Neural cell (in vitro differentiated cells): ENCODE measurements at regions not wholly inside any gene's neighbourhood (a gene's known extent, or its start where the extent isn't known, plus 50 kb on each side); places are given as distances from the start of the nearest gene placed in this dataset.

Source experiments
- H2AFZ ChIP-seq: fragments of 200-600, 300-800 bp; sonication (generic), shearing (Covaris generic); 2 replicates; pipeline ENCODE4 v1.6.0; 2014; ENCODE audit warnings: low read depth, mild to moderate bottlenecking, antibody characterized with exemption, low read length, moderate library complexity
- H3F3A ChIP-seq: fragments of 200-600 bp; shearing (Covaris generic); 2 replicates; pipeline ENCODE4 v1.6.1; 2016; ENCODE audit warnings: mild to moderate bottlenecking, moderate library complexity, mixed read lengths, antibody characterized with exemption, low read length; ENCODE audit not compliant: insufficient read depth, poor library complexity, severe bottlenecking
- H3K27ac ChIP-seq: fragments of 200-600, 300-800 bp; sonication (generic), shearing (Covaris generic); 2 replicates; pipeline ENCODE4 v1.5.1; 2014; ENCODE audit warnings: mild to moderate bottlenecking, low read length, moderate library complexity
- H3K27me3 ChIP-seq: fragments of 300-800, 200-600 bp; sonication (generic), shearing (Covaris generic); 2 replicates; pipeline ENCODE4 v1.6.0; 2014; ENCODE audit warnings: mild to moderate bottlenecking, low read depth, low read length, moderate library complexity; ENCODE audit not compliant: insufficient read depth
- H3K36me3 ChIP-seq: fragments of 300-800, 200-600 bp; sonication (generic), shearing (Covaris generic); 2 replicates; pipeline ENCODE4 v1.5.1; 2014; ENCODE audit warnings: mild to moderate bottlenecking, antibody characterized with exemption, low read length, moderate library complexity; ENCODE audit not compliant: insufficient read depth
- H3K4me2 ChIP-seq: fragments of 300-800, 200-600 bp; sonication (generic), shearing (Covaris generic); 2 replicates; pipeline ENCODE4 v1.6.0; 2014; ENCODE audit warnings: mild to moderate bottlenecking, low read length
- H3K4me3 ChIP-seq: fragments of 300-800, 200-600 bp; sonication (generic), shearing (Covaris generic); 2 replicates; pipeline ENCODE4 v1.5.1; 2014; ENCODE audit warnings: mild to moderate bottlenecking, low read length, moderate library complexity
- H3K79me2 ChIP-seq: fragments of 200-600 bp; shearing (Covaris generic); replicated peaks from 2 replicates; pipeline ENCODE4 v1.6.0; 2014; ENCODE audit warnings: mild to moderate bottlenecking, low read length, moderate library complexity; ENCODE audit not compliant: insufficient read depth
- H3K9ac ChIP-seq: fragments of 300-800, 200-600 bp; sonication (generic), shearing (Covaris generic); 2 replicates; pipeline ENCODE4 v1.6.1; 2016; ENCODE audit warnings: mild to moderate bottlenecking, low read length, mixed read lengths
- H3K9me2 ChIP-seq: fragments of 200-600 bp; shearing (Covaris generic); 2 replicates; pipeline ENCODE4 v1.6.1; 2016; ENCODE audit warnings: mild to moderate bottlenecking, low read length, mixed read lengths; ENCODE audit not compliant: insufficient read depth
- H3K9me3 ChIP-seq: fragments of 200-600, 300-800 bp; sonication (generic), shearing (Covaris generic); 2 replicates; pipeline ENCODE4 v1.6.1; 2016; ENCODE audit warnings: mild to moderate bottlenecking, mixed run types, low read length, moderate library complexity, mixed read lengths
- H4K20me1 ChIP-seq: fragments of 200-600 bp; shearing (Covaris generic); 2 replicates; pipeline ENCODE4 v1.6.1; 2016; ENCODE audit warnings: mild to moderate bottlenecking, mixed run types; ENCODE audit not compliant: insufficient read depth
- EP300 ChIP-seq: fragments of 450-650 bp; conservative IDR thresholded peaks from 2 replicates; pipeline ENCODE4 v1.6.1; 2014; ENCODE audit warnings: antibody characterized with exemption, mild to moderate bottlenecking, moderate library complexity; ENCODE audit not compliant: poor library complexity, severe bottlenecking
- TAF1 ChIP-seq: IDR thresholded peaks from 2 replicates; pipeline ENCODE4 v1.6.1; 2012; ENCODE audit warnings: low read depth
- TF ChIP-seq, protein P1 (sequence below): fragments of 450-650 bp; IDR thresholded peaks from 2 replicates; pipeline ENCODE4 v1.5.1; 2014; ENCODE audit warnings: antibody characterized with exemption, mild to moderate bottlenecking, moderate library complexity; ENCODE audit not compliant: poor library complexity, severe bottlenecking
- TF ChIP-seq, protein P2 (sequence below): IDR thresholded peaks from 2 replicates; pipeline ENCODE4 v1.6.1; 2012; ENCODE audit warnings: borderline replicate concordance

DNA sequence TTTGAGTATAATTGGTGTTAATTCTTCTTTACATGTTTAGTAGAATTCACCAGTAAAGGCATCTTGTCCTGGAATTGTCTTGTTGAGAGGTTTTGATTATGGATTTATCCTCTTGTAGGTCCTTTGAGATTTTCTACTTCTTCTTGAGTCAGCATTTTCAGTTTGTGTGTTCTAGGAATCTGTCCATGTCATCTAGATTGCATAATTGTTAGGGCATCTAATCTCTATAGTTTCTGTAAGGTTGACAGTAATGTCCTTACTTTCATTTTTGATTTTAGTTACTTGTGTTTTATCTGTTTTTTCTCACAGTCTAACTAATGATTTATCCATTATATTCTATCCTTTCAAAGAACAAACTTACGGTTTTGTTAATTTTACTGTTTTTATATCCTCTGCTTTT, 492.0 kb downstream of the FGF9 start:
- H2AFZ ChIP-seq: no peak overlapping the region
- no peak overlapping the region for H3K9ac ChIP-seq
- no peak overlapping the region for H3K27ac ChIP-seq
- no peaks in the 10 kb centered on the region for H3K9me2 ChIP-seq
- peaks cover under 1% of the 10 kb centered on the region for H3F3A ChIP-seq
- no peaks in the 10 kb centered on the region for H4K20me1 ChIP-seq
- no peaks in the 10 kb centered on the region for H3K9me3 ChIP-seq
- H3K4me3 ChIP-seq: no peak overlapping the region
- H3K27me3 ChIP-seq: no peaks in the 10 kb centered on the region
- no peak overlapping the region for H3K4me2 ChIP-seq
- no peaks in the 10 kb centered on the region for H3K36me3 ChIP-seq
- no peaks in the 10 kb centered on the region for H3K79me2 ChIP-seq
- TF ChIP-seq, protein P1, sequence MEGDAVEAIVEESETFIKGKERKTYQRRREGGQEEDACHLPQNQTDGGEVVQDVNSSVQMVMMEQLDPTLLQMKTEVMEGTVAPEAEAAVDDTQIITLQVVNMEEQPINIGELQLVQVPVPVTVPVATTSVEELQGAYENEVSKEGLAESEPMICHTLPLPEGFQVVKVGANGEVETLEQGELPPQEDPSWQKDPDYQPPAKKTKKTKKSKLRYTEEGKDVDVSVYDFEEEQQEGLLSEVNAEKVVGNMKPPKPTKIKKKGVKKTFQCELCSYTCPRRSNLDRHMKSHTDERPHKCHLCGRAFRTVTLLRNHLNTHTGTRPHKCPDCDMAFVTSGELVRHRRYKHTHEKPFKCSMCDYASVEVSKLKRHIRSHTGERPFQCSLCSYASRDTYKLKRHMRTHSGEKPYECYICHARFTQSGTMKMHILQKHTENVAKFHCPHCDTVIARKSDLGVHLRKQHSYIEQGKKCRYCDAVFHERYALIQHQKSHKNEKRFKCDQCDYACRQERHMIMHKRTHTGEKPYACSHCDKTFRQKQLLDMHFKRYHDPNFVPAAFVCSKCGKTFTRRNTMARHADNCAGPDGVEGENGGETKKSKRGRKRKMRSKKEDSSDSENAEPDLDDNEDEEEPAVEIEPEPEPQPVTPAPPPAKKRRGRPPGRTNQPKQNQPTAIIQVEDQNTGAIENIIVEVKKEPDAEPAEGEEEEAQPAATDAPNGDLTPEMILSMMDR: no peak

DNA sequence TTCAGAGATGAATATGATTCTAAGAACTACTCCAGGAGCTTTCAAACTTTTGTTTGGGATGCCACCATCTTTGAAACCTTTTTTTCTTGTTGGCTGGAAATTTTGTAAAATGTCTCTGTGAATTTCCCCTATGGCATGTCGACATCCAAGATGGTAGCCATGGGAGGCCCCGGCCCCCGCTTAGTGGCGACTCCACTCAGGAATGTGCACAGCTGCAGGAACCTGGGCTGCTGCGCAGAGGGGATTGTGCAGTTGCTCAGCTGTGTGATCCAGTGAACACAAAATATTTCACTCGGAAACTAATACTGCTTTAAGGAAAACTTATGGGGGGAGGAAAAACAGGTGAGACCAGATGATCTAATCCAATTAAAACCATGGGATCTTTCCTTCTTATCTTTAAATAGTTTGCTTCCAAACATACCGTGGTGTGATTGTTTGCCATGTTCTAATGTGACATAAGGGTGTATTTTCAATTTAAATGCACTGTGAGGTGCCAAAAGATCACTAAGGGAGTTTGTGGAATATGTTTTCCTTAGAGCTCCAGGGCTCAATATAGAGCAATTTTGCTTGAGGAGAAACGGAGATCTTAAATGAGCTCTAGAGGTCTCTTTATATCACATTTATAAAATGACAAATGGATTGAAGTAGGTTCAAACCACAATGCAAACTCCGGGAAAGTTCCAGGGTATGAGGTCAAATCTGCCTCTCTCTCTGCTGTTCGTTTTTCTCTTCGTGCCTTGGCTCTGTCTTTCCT, 497.7 kb downstream of the FGF9 start:
- H3K9me3 ChIP-seq: no peaks in the 10 kb centered on the region
- H3K27ac ChIP-seq: no peak overlapping the region
- H4K20me1 ChIP-seq: no peaks in the 10 kb centered on the region
- H3K4me2 ChIP-seq: no peak overlapping the region
- no peak overlapping the region for H3K4me3 ChIP-seq
- no peak overlapping the region for H3K9ac ChIP-seq
- H3K79me2 ChIP-seq: no peaks in the 10 kb centered on the region
- no peaks in the 10 kb centered on the region for H3K36me3 ChIP-seq
- H2AFZ ChIP-seq: no peak overlapping the region
- TF ChIP-seq EP300: no peak
- TF ChIP-seq, protein P2, sequence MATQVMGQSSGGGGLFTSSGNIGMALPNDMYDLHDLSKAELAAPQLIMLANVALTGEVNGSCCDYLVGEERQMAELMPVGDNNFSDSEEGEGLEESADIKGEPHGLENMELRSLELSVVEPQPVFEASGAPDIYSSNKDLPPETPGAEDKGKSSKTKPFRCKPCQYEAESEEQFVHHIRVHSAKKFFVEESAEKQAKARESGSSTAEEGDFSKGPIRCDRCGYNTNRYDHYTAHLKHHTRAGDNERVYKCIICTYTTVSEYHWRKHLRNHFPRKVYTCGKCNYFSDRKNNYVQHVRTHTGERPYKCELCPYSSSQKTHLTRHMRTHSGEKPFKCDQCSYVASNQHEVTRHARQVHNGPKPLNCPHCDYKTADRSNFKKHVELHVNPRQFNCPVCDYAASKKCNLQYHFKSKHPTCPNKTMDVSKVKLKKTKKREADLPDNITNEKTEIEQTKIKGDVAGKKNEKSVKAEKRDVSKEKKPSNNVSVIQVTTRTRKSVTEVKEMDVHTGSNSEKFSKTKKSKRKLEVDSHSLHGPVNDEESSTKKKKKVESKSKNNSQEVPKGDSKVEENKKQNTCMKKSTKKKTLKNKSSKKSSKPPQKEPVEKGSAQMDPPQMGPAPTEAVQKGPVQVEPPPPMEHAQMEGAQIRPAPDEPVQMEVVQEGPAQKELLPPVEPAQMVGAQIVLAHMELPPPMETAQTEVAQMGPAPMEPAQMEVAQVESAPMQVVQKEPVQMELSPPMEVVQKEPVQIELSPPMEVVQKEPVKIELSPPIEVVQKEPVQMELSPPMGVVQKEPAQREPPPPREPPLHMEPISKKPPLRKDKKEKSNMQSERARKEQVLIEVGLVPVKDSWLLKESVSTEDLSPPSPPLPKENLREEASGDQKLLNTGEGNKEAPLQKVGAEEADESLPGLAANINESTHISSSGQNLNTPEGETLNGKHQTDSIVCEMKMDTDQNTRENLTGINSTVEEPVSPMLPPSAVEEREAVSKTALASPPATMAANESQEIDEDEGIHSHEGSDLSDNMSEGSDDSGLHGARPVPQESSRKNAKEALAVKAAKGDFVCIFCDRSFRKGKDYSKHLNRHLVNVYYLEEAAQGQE: no peak
- H3K9me2 ChIP-seq: no peaks in the 10 kb centered on the region
- H3F3A ChIP-seq: peaks cover 4% of the 10 kb centered on the region
- H3K27me3 ChIP-seq: no peaks in the 10 kb centered on the region

DNA sequence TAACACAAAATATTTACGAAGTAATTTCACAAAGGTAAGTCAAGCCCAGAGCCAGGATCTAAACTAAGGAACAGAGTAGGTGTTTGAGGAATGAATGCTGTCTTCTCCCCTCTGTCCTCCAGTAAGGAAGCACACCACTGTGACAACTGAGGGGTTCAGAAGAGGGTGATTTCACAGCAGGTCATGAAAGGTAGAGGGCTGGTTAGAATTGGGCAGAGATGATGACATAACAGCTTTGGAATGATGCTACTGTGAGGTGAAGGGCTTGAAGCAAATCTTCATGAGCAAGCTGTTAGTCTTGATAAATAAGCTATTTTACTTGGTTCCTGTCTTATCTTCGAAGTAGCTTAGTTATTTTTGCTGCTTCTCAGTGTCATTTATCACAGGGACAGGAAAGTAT, 498.6 kb downstream of the FGF9 start:
- H3K4me3 ChIP-seq: no peak overlapping the region
- H3F3A ChIP-seq: peaks cover 4% of the 10 kb centered on the region
- no peak overlapping the region for H3K27ac ChIP-seq
- no peaks in the 10 kb centered on the region for H4K20me1 ChIP-seq
- H3K9me2 ChIP-seq: no peaks in the 10 kb centered on the region
- no peaks in the 10 kb centered on the region for H3K36me3 ChIP-seq
- H3K27me3 ChIP-seq: no peaks in the 10 kb centered on the region
- H3K9ac ChIP-seq: no peak overlapping the region
- no peaks in the 10 kb centered on the region for H3K9me3 ChIP-seq
- H3K79me2 ChIP-seq: no peaks in the 10 kb centered on the region
- H3K4me2 ChIP-seq: no peak overlapping the region
- no peak for TF ChIP-seq TAF1
- no peak overlapping the region for H2AFZ ChIP-seq
